ENCODE measurements at regions not wholly inside any gene's neighbourhood (a gene's known extent, or its start where the extent isn't known, plus 50 kb on each side); places are given as distances from the start of the nearest gene placed in this dataset.

DNA sequence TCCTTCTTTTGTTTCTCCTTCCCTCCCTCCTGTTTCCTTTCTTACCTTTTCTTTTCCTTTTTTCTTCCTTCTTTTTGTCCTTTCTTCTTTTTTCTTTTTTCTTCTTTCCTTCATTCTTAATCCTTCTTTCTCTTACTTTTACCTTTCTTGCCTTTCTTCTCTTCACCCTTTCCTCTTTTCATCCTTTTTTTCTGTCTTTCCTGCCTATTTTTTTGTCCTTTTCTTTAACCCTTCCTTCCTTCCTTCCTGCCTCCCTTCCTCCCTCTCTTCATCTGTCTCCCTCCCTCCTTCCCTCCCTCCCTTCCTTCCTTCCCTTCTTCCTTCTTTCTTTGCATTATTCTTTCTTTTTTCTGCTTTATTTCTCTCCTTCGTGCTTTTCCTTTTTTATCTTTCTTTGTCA, 160.7 kb downstream of the AXIN2 start:
- TF ChIP-seq CTCF (IDR thresholded peaks at IDR 0.05): no peak
- TF ChIP-seq ZFX (IDR thresholded peaks at IDR 0.05; ENCODE audit: borderline replicate concordance): no peak
- no peak overlapping the region for H3K27ac ChIP-seq

DNA sequence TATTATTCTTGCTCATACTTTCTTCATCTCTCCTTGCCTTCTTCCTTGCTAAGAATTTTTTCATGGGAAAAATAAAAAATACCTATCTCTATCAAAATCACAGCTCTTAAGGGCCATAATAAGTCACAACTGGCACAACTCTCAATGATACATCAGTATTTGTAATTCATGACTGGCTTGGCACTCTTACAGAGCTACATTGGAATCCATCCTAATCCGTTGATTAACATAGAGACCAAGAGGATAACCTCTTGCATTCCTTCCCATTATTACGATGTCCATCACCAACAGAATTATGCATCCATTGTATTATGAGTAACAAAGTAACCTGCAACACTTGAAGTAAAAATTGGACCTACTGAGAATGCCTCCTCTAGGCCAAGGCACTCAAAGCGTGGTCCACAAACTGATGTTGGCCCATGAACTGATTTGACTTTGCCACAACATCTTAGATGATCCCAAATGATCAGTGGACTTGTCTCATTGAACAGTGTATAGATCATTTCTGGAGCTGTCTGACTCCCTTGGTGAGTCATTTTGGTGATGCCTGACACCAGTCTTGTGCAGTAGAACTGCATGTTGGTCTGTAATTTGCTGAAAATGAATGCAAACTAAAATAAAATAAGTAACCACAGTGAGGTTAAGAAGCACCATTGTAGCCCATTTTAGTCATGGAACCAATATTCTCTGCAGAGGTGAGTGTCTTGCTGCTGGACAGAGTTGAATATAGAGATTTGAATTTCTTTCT, 163.2 kb downstream of the AXIN2 start:
- no peak for TF ChIP-seq ZFX (IDR thresholded peaks at IDR 0.05; ENCODE audit: borderline replicate concordance)
- TF ChIP-seq CTCF (IDR thresholded peaks at IDR 0.05): no peak
- no peak overlapping the region for H3K27ac ChIP-seq

DNA sequence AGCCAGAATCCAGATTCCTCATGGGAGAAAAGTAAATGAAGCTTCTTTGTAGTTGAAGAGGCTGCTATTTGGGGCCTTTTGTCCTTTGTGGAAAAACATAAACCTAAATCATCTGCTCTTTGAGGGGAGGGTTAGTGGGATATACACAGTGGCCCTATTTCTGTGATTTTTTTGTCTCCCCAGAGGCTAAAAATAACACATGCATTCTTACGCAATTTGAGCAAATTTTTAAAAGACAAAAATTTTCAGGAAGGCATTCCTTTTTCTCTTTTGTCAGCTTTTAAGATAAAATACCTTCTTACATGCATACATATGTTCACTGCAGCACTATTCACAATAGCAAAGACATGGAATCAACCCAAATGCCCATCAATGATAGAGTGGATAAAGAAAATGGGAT, 165.5 kb downstream of the AXIN2 start:
- no peak for TF ChIP-seq CTCF (IDR thresholded peaks at IDR 0.05)
- TF ChIP-seq ZFX (IDR thresholded peaks at IDR 0.05; ENCODE audit: borderline replicate concordance): no peak

GRCh38 chr17:65394811-65395472, 166.5 kb downstream of the AXIN2 start:
- H3K27ac ChIP-seq: no peak overlapping the region
- no peak for TF ChIP-seq ZFX (IDR thresholded peaks at IDR 0.05; ENCODE audit: borderline replicate concordance)
- no peak for TF ChIP-seq CTCF (IDR thresholded peaks at IDR 0.05)

More for the DNA sequence above, 165.5 kb downstream of the AXIN2 start:
- no peak overlapping the region for H3K27ac ChIP-seq

DNA sequence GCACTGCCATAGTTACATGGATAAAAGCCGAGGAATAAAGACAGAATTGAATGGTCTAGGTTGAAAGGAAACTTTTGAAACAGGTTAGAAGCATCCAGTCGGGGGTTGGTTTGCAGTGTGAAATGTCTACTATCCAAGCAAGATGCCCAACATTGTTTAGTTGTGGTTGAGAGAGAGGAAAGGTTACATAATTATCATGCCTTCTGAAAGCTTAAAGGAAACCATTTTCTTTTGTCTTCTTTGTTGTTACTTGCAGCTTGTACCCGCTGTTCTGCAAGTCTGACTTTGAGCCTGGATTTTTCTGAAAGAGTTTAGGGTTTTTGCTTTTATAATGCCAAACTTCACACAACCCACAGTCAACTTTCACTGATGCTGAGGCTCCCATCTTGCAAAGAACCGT, 167.9 kb downstream of the AXIN2 start:
- H3K27ac ChIP-seq: no peak overlapping the region
- TF ChIP-seq CTCF (IDR thresholded peaks at IDR 0.05) (no peak), ZFX (IDR thresholded peaks at IDR 0.05; ENCODE audit: borderline replicate concordance) (no peak)

GRCh38 chr17:65389949-65390348, 171.5 kb downstream of the AXIN2 start:
- TF ChIP-seq ZFX (IDR thresholded peaks at IDR 0.05; ENCODE audit: borderline replicate concordance) (no peak), CTCF (IDR thresholded peaks at IDR 0.05) (no peak)
- no peak overlapping the region for H3K27ac ChIP-seq

GRCh38 chr17:65389426-65389825, 172.0 kb downstream of the AXIN2 start:
- no peak overlapping the region for H3K27ac ChIP-seq
- TF ChIP-seq ZFX (IDR thresholded peaks at IDR 0.05; ENCODE audit: borderline replicate concordance): no peak
- no peak for TF ChIP-seq CTCF (IDR thresholded peaks at IDR 0.05)

All from 22Rv1 (cell line).